ENCODE measurements at regions not wholly inside any gene's neighbourhood (a gene's known extent, or its start where the extent isn't known, plus 50 kb on each side); places are given as distances from the start of the nearest gene placed in this dataset.

DNA sequence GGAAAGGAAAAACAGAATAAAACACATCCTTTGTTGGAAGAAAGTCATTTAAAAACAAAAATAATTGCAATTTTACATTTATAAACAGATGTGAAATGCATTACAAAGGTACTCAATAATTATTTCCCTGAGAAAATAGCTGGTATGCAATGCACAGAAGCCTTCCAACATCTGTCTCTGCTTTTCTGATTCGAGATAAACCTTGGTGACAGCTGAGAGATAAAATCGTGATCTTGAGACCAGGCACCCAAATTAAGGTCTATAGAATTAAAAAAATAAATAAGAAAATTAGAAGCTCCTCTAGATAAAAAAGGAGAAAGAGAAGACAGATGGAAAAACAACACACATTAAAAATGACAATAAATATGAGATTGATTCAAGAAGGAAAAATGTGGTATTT is 544.0 kb downstream of the SPRY1 start:
- no peak for DNase-seq (ENCODE audit: low read depth)

DNA sequence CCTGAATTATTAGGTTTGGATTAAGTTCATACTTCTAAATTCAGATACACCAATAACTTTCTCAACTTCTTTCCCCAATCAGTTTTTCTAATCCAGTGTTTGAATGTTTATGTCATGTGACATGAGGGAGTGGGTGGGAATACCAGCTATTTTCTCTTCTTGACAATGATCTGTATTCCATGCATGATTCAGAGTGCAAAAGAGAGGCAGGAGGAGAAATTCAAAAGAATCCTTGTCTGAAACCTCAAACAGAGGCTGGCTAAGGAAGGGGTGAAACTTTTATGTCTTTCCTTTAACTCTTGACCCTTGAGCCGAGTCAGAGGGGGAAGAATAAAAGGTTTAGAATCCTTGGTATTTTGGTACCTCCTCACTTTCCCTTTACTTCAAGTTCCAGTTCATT is 544.7 kb downstream of the SPRY1 start:
- peak; percentile 6 for DNase-seq (ENCODE audit: low read depth)

DNA sequence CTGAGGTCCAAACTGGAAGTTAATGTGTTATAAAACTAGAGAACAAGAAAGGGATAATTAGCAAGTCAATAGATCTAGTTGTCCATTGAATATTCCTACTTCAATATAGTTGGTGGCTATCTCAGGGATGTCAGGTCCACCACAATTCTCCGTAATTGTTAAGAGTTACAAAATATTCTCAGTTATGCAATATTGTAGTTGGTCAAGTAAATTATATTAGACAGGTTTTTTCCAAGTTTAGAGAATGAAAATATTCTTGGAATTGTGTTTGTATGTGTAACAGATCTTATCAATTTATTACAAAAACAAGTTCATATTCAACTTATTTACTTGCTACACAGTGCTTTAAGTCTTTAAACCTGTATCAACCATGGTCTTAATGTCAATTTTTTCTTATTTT is 547.4 kb downstream of the SPRY1 start:
- no peak for DNase-seq (ENCODE audit: low read depth)

DNA sequence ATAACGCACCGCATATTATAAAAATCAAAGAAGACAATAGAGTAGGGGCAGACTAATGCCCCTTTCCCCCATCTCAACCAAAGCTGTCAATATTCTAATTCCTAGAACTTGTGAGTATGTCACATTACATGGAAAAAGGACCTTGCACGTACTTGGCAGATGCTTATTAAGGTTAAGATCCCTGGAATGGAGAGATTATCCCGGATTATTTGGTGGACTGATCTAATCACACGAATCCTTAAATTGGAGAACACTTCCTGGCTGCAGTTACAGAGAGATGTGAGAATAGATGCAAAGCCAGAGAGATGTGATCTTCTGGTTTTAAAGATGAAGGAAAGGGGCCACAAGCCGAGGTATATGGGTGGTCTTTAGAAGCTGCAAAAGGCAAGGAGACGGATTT is 548.7 kb downstream of the SPRY1 start:
- DNase-seq (ENCODE audit: low read depth), result no peak

DNA sequence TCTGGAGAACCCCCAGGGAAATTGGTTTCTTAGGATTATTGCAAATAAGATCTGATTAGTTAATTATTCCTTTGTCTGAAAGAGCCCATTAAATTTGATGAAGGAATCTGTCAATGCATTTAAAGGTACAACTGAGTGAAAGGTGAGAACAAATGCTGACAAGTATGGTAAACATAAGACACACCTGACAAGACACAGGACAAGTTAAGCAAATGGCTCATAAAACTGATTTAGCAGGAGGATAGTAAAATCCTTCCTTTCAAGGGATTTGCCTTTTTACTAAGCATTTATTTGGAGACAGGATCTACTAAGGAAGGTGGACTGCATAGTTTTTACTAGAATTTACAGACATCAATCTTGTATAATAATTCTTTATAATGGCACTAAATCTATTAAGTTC is 553.9 kb downstream of the SPRY1 start:
- no peak for DNase-seq (ENCODE audit: low read depth)

DNA sequence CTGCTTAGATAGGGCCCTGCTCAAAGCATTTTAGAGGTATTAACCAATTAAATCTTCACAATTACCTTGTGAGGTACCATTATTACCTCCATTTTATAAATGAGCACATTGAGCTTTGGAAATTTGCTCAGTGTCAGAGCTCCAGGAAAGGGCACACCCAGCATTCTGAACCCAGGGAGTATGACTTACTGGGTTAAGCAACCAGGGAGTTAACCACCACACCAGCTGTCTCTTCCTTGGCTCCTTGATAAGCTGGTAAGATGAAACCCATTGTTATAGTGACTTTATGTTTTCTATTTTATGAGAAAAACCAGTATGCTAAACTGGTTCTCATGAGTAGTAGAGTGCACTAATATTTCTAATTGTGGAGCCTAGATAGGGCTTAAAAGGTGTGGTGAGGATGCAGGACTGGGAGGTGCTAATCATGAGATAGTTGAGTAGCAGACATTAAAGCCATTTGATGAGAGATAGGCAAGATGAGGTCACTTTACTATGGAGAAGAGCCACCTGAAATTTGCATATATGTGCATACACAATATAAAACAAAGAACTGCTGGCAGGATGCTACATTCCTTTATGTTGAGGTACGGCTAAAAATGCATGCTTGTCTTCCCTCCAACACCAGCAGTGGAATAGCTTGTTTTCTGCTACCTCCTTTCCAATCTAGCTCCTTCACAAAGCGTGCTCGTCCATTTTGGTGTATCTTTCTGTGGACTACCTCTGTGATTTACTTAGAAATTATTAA is 556.1 kb downstream of the SPRY1 start:
- DNase-seq (ENCODE audit: low read depth), result no peak

DNA sequence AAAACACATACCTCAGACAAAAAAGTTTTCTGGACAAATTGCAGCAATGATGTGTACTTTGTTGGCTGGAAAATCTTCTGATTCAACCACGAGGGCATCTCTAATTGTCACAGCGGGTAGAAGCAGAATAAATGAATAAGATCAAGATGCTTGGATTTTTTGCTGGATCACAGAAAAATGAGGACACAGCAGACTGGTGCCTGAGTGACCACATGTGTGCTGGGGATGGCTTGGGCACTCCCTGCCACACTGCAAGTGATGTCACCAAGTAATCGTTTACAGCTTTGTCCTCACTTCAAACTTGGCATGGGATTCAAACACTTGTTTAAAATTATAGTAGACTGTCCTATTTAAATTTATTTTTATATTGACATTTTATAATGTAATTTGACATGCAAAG is 557.0 kb downstream of the SPRY1 start:
- DNase-seq (ENCODE audit: low read depth), result no peak

DNA sequence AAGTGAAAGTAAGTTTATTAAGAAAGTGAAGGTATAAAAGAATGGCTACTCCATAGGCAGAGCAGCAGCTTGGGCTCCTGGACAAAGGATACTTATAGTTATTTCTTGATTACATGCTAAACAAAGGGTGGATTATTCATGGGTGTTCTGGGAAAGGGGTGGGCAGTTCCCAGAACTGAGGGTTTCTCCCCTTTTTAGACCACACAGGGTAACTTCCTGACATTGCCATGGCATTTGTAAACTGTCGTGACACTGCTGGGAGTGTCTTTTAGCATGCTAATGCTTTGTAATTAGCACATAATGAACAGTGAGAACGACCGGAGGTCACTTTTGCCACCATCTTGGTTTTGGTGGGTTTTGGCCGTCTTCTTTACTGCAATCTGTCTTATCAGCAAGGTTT is 557.6 kb downstream of the SPRY1 start:
- no peak for DNase-seq (ENCODE audit: low read depth)

DNA sequence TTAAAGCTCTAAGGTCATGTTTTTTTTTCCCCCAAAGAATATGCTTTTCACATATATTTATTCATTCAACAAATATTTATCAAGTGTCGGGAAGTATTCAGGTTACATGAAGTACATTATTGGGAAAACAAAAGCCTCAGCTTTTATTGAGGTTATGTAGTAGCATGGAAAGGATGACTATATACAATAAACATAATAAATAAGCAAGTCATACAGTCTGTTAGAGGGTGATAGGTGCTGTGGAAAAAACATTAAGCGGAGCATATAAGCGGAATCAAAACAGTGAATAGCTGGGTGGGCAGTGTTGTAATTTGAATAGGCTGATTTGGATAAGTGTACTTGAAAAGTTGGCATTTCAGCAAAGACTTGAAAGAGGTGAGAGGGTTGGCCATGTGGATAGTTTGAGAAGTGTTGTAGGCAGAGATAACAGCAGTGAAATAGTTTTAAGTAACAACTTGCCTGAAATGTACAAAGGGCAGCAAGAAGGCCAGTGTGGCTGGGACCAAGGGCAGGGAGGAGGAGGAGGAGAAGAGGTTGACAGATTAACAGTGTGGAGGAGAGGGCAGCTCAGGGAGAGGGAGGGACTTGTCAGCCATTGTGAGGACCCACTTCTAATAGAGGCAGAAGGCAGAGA is 558.7 kb downstream of the SPRY1 start:
- no peak for DNase-seq (ENCODE audit: low read depth)

DNA sequence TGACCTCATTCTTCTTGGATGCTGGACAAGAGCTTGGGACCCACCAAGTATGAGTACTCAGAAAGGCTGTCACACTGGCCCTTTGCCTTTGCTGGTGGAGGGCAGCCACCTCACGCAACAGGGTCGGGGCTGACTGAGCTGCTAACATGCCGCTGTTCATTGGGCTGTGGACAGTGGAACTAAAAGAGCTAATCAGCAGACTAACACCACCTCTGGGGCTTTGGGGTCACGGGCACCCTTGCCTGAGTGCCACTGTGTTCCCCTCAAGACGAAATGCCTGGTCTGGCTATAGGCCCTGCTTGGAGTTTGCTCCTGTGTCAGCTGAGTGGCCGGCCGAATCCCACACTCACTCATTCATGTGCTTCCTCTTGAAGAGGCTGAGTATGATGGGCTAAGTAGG is 559.6 kb downstream of the SPRY1 start:
- no peak for DNase-seq (ENCODE audit: low read depth)

DNA sequence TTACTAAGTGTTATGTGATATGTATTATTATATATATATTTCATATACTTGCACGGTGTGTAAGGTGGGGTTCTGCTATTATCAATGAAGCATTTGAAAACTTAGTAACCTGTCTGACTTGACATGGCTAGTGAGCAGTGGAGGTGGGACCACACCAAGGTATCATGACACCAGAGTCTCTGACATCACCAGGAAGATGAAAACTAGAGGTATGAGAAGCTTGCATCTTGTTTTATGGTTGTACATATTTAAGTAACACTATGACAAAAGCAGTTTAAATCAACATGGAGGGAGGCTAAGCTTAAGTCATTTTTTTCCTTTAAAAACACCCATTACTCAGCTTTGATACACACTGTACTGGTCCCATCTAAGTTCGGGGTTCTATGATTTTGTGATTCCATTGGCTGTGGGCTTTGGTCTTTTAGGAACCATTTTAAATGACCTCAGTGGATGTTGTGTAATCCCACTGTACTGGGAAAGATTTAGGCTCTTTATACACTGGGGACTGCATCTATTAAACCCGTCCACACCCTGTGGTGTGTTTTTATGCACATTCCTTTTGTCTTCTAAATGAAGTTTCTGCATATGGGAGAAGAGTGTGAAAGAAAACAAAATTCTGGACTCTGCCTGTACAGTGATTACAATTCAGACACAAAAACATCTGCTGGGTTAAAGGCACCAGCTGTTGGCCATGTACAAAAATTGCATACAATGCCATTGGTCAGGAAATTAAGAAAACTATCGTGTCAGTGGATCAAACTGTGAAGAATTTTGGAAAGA is 570.6 kb downstream of the SPRY1 start:
- DNase-seq (ENCODE audit: low read depth), result no peak

DNA sequence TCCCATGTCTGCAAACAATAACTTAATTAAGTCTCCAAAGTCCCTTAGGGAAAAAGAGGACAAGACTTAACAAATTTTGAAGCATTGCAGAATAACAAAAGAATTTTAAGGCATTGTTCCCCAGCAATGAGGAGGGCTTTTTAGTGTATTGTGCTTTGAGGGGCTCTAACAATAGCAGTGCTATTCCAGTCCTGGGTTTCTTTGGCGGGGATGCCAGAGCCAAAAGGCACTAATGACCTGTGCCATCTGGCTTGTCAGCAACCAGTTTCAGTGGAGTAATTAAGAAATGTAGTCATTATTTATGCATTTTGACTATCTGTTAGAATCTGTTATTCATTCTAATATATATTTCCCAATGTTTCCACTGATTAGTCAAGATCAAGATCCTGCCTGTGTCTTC is 575.4 kb downstream of the SPRY1 start:
- no peak for DNase-seq (ENCODE audit: low read depth)

DNA sequence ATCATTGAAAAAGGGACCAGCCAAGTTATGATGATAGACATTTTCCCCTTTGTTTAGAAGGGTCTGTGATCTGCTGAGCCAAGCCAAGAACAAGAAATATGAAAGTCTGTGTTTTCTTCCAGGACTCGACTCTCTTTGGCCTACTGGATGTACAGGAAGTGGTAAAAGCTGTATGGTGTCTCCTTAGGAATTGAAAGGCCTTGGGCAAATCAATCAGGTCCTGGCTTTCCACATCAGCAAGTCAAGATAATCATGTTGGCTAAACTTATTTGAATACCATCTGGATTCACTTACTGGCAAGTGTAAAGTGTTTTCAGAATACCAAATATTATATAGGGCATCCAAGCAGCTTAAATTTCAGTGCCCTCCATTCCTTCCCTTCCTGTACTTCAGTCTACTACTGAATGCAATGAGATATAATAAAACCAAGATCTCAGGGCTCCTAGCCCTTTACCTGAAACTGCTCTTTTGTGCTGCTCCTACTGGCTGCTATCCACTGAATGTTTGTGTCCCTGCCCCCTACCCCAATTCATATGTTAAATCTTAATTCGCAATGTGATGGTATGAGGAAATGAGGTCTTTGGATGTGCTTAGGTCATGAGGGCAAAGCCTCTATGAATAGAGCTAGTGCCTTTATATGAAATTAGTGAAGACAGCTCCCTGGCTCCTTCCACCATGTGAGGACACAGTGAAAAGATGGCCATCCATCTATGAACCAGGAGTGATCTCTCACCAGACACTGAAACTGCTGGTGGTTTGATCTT is 578.0 kb downstream of the SPRY1 start:
- DNase-seq (ENCODE audit: low read depth), result no peak

DNA sequence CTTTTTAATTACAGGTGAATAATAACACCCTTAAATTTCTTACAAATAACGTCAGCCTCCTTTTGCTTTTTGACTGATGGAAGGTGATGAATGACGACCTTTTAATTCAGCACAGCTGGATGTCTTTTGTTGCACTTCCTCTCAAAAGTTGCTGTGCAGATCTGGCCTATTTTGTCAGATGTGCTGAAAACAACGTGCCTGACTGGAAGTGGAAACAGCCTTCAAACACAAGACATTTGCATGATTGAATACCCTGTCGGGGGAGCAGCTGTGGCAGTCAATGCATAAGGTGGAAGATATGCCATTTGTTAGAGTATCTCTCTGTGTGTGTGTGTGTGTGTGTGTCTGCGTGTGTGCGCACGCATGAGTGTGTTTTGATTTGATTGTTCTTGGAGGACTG is 579.7 kb downstream of the SPRY1 start:
- no peak for DNase-seq (ENCODE audit: low read depth)

DNA sequence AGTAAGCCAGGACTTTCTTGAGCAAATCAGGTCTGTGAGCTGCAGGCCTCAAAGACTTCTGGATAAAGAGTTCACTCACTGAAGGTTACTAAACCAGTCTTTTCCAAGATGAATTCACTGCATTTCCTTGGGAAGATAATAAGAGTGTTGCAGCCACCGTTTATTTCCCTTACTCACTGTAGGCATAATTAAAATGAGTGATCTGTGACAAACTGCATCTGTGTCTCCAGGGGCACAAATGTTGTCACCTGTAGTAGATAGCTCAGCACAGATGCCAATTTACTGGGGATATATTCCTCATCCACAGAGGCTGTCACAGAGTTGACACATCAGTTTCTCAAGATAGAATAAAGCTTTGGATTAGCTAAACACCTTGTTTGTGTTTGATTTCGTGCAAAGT is 580.2 kb downstream of the SPRY1 start:
- DNase-seq (ENCODE audit: low read depth), result no peak

DNA sequence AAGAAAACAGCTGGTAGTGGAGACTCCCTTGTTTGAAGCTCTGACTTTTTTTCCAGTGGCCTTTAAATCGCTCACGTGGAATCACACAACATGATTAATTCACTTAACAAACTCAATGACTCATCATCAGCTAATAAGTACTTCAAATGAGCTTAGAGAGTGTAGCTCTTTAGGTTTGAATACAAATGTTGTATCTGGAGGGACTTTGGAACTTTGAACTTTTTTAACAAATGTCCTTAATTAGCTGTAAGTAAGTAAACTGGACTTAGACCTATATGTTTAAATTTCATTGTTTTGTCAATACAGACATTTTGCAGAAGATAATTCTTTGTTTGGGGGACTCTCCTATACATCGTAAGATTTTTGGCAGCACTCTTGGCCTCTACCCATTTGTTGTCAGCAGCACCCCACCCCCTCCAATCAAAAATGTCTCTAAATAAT is 581.1 kb downstream of the SPRY1 start:
- DNase-seq (ENCODE audit: low read depth), result peak; percentile 5

DNA sequence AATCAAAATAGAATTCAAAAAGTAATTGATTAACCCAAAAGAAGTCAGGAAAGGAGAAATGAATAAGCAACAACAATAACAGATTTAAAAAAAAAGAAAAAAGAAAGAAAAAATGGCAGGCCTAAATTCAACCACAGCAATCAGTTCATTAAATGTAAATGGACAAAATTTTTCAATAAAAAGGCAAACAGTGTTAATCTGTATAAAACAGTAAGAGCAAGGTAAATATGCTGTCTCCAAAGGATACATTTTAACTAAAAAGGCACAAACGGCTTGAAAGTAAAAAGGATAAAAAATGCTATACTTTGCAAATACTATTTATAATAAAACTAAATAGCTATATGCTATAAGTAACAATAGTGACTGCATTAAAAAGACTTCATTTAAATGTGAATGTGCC is 582.0 kb downstream of the SPRY1 start:
- DNase-seq (ENCODE audit: low read depth), result no peak

DNA sequence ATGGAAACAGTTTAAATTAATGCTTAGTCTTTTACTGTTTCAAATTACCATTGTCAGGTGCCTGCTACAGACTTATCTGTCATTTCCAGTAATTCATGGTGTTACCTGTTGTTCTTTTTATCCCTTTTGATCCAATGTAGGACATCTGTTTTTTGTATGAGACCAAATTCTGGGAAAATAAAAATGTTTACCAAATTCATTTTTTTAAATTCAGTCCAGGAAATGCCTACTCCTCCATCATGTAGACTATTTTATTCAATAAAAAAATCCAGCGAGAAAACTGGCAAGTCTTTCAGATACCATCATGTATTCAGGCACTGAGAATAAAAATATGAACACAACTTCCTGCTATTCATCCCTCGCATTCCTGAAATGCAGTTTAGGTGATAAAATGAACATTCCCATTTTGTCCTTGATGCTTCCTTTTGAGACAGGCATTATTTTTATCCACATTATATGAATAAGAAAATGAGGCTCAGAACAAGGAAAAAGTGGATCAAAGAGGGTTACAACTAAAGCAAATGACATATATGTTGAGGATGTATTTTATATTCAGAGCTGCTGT is 584.2 kb downstream of the SPRY1 start:
- no peak for DNase-seq (ENCODE audit: low read depth)

DNA sequence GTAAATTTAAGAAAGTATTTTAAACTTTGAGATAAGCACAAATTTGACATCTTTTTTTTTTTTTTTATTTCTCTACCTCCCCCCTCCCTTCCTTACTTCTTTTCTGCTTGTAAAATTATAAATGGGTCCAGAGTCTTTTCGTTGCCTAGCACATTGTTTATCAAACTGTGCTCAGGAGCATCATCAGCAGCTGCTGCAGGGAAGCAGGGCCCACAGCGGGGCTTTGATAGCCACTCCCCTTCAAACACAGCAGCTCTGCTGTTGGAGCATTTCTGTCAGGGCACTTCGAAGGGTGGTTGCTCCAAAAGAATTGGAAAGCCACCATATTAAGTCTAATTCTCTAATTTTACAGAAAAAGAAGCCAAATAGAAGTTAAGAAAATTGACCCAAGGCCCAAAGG is 588.3 kb downstream of the SPRY1 start:
- no peak for DNase-seq (ENCODE audit: low read depth)

DNA sequence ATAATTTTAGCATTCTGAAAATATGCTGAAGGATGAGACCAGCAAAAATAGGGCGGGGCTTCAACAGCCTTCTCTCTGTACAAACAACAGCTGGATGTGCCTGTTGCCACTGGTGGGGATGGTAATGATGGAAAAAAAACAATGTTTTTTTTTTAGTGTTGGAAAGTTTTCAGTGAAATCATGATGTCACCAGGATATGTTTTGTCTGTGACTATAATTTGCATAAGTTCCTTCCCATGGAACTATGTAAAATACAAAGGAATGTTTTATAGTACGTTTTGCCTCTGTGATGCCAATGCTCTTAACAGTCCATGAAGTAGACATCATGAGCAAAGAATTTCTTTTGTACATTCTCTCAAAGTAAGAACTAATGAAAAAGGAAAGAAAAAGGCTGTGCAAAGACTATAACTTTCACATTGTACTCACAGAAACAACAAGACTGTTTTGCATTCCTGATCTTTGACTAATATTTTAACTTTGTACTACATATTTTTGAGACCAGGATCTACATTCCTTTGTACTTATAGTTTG is 589.7 kb downstream of the SPRY1 start:
- peak; percentile 81 for DNase-seq (ENCODE audit: low read depth)

DNA sequence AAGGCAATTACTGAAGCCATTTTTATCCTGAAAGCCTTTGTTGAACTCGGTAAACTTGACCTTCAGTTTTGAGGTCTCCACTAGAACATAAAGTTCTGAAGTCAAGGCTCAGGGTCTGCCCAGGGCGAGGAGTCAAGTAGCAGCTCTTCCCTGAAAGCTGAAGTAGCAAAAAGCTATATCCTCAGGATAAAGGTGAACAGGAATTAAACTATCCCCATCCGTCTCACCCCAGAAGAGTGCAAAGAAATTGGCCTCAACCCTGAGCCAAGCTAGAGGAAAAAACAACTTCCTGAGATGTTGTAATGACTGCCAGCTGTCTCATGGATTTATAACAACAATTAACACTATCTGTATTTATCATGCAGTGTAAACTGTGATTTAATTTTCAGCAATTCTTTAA is 590.8 kb downstream of the SPRY1 start:
- no peak for DNase-seq (ENCODE audit: low read depth)

DNA sequence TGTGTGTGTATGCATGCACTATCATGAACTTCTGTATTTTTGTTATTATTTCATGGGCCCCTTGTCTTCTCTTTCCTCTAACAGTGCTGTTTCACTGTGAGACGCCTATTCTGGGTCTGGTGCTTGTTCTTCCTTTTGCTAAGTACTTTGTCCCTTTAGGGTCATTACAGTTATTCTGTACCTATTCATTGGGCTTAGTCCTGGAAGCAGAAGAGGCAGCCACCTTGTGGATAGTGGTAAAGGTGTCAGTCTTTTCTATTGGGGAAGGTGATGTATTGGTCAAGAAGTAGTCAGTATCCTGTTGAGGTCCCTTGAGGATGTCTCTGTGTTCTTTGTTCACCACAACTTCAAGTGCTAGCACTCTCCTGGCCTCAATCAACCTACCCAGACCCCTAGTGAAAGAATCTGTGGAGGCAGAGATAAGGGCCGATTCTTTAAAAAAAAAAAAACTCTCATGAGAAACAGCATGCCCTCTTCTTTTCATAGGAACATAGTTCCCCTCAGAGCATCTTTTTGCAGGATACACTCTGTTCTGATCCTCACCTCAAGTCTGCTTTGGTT is 593.8 kb downstream of the SPRY1 start:
- DNase-seq (ENCODE audit: low read depth), result no peak
